Left colon (tissue), 2 donors: ENCODE measurements at regions not wholly inside any gene's neighbourhood (a gene's known extent, or its start where the extent isn't known, plus 50 kb on each side); places are given as distances from the start of the nearest gene placed in this dataset.

Experiments
- ATAC-seq: fragments of 200-7000 bp; cut with Tn5 transposase; one replicate; pipeline ENCODE4 v1.9.1; 2020; ENCODE audit warnings: mild to moderate bottlenecking, moderate library complexity
- DNase-seq, 2 donors: peaks; one replicate each; pipeline ENCODE4 v3.0.0-alpha.2; 2020
- intact Hi-C, 2 donors: fragments of 100-400 bp; cut with DNase I in 1 of 2; cut with micrococcal nuclease in 1 of 2; formaldehyde crosslinking; loops; one replicate each; pipeline versions ENCODE4 v1.11.2 to v1.14.0; 2022; cut with DNase I, micrococcal nuclease
- donor health status: DM: no; HTN: no; CAD: no.
- donor health status: DM: yes; HTN: yes; CAD: no.

GRCh38 chr1:40914927-40915569 is 52.9 kb upstream of the CITED4 start:
- no peak for ATAC-seq
- DNase-seq: no peak
- intact Hi-C loops: no loop called here

- intact Hi-C loops: no loop called here
- DNase-seq (no peak), ATAC-seq (no peak)
These were observed 53.4 kb upstream of the CITED4 start for GRCh38 chr1:40915581-40915980.

GRCh38 chr1:40917995-40918711 is 56.0 kb upstream of the CITED4 start:
- ATAC-seq (no peak), DNase-seq (no peak)
- intact Hi-C loops: no loop called here

- intact Hi-C loops: no loop called here
- DNase-seq (no peak), ATAC-seq (peak; percentile 28)
These were observed 57.4 kb upstream of the CITED4 start for GRCh38 chr1:40919475-40920011.

- DNase-seq: no peak
These were observed 58.0 kb upstream of the CTPS1 start for GRCh38 chr1:40921522-40921921.

GRCh38 chr1:40921981-40922677 is 57.4 kb upstream of the CTPS1 start:
- ATAC-seq (no peak), DNase-seq (no peak)
- intact Hi-C loops: no loop called here

More at GRCh38 chr1:40921522-40921921, 58.0 kb upstream of the CTPS1 start:
- intact Hi-C loops: no loop called here
- ATAC-seq: no peak

GRCh38 chr1:40922969-40923368 is 56.5 kb upstream of the CTPS1 start:
- ATAC-seq (no peak), DNase-seq (no peak)
- intact Hi-C loops: no loop called here

GRCh38 chr1:40923511-40924020 is 55.9 kb upstream of the CTPS1 start:
- intact Hi-C loops: no loop called here
- no peak for ATAC-seq
- DNase-seq: no peak

- DNase-seq (no peak), ATAC-seq (no peak)
These were observed 54.7 kb upstream of the CTPS1 start for GRCh38 chr1:40924767-40925166.

GRCh38 chr1:40925834-40926410 is 53.6 kb upstream of the CTPS1 start:
- ATAC-seq: no peak
- intact Hi-C loops: no loop called here
- DNase-seq: no peak

More at GRCh38 chr1:40924767-40925166, 54.7 kb upstream of the CTPS1 start:
- intact Hi-C loops: no loop called here

- intact Hi-C loops: no loop called here
- ATAC-seq (no peak), DNase-seq (no peak)
These were observed 53.1 kb upstream of the CTPS1 start for GRCh38 chr1:40926441-40926840.

GRCh38 chr1:40927781-40928180 is 51.7 kb upstream of the CTPS1 start:
- intact Hi-C loops: no loop called here
- DNase-seq (no peak), ATAC-seq (no peak)

- intact Hi-C loops: no loop called here
- no peak for DNase-seq
- ATAC-seq: no peak
These were observed 50.8 kb upstream of the CTPS1 start for GRCh38 chr1:40928699-40929098.

GRCh38 chr1:40929155-40929554 is 50.3 kb upstream of the CTPS1 start:
- intact Hi-C loops: no loop called here
- no peak for ATAC-seq
- no peak for DNase-seq
